GM13977 (cell line): ENCODE measurements at regions not wholly inside any gene's neighbourhood (a gene's known extent, or its start where the extent isn't known, plus 50 kb on each side); places are given as distances from the start of the nearest gene placed in this dataset.

Experiments used
- DNase-seq: peaks from one replicate; pipeline ENCODE4 v3.0.0; 2012; ENCODE audit warnings: low spot score
- in situ Hi-C: fragments of 300-500 bp; cut with MboI; formaldehyde crosslinking; loops from one replicate; pipeline ENCODE4 v1.12.0; 2022; ENCODE audit warnings: low sequenced_read_pairs, low pct_unique_long_range_greater_than_20kb, mixed read lengths, inconsistent platforms; ENCODE audit not compliant: unreplicated experiment
- TF ChIP-seq, protein P1 (sequence below): IDR thresholded peaks from 2 replicates; pipeline ENCODE4 v1.5.1; 2012; ENCODE audit warnings: mild to moderate bottlenecking, control low read depth; ENCODE audit not compliant: insufficient read depth; ENCODE audit errors: extremely low read depth, missing control alignments

DNA sequence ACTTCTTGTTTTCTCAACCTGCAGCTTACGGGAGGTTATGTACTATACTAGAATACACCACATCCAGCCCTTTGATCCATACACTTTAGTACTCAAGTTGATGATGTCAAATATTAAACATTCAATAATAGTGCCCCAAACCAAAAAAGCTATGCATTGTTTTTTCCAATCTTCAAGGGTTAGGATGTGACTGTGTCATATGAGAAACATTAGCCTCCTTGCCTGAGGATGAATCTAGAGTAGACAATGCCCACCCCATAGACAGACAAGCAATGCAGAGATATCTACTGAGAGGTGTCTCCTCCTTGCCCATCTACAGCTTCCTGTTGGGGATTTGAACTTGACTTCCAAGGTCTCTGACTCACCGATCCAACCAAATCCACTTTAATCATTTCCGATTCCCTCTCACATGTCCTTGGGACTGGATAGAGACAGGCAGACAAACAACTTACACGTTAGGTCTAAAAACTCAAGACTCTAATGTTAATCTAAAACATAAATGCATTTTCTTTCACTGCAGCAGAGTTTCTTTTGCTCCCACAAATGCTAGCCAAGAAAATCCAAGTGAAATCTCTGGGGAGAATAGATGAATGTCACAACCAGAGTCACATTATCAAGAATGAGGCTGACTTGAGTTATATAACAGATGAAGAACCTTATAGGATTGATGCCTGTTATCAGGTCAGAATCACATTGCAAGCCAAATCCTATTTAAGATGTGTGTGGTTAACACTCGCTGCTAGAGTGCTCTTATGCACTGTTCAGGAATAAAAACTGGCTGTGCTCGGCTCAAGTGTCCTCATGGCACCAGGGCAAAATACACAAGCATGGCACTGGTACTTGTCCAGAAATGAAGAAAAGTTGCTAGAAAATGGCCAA lies 75.5 kb upstream of the TNFAIP3 start:
- no peak for DNase-seq
- TF ChIP-seq, protein P1, sequence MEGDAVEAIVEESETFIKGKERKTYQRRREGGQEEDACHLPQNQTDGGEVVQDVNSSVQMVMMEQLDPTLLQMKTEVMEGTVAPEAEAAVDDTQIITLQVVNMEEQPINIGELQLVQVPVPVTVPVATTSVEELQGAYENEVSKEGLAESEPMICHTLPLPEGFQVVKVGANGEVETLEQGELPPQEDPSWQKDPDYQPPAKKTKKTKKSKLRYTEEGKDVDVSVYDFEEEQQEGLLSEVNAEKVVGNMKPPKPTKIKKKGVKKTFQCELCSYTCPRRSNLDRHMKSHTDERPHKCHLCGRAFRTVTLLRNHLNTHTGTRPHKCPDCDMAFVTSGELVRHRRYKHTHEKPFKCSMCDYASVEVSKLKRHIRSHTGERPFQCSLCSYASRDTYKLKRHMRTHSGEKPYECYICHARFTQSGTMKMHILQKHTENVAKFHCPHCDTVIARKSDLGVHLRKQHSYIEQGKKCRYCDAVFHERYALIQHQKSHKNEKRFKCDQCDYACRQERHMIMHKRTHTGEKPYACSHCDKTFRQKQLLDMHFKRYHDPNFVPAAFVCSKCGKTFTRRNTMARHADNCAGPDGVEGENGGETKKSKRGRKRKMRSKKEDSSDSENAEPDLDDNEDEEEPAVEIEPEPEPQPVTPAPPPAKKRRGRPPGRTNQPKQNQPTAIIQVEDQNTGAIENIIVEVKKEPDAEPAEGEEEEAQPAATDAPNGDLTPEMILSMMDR = no peak
- in situ Hi-C loops = no loop called here

DNA sequence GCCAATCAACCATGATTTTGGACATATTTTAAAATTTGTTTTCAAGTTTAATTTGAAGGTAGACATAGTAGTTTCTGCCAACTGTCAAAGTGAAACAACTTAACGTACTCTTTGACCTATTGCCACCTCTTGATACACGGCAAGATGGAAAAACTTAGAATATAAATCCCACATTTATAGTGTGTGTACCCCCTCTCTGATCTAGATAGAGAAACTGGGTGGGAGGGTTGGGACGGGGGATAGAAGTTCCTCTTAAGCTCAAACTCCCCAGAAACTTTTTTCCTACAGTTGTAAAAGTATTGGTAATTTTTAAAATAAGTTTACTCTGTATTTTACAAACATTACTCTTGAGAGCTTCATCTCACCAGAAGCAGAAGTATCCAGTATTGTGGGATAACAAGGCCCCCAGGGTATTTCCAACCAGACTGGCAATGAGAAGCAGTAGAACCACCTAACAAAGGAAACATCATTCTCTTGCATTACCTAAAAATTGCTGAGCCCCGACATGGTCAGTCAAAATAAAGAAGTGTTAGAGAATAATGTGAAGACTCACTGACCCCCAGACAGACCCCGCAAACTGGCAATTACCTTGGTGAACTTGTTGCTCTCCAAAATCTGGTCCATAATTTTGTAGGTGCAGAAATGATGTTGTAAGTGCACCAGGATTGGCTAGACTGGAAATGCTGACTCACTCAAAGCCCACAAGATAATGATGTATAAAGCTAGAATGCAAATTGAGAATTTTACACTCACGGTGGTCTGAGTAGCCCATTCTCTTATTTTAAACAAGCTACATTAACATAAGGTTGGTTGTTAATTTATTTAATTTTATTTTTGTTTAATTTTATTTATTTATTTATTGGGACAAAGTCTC lies 74.7 kb upstream of the TNFAIP3 start:
- TF ChIP-seq, protein P1 = no peak
- DNase-seq = no peak
- in situ Hi-C loops = no loop called here

DNA sequence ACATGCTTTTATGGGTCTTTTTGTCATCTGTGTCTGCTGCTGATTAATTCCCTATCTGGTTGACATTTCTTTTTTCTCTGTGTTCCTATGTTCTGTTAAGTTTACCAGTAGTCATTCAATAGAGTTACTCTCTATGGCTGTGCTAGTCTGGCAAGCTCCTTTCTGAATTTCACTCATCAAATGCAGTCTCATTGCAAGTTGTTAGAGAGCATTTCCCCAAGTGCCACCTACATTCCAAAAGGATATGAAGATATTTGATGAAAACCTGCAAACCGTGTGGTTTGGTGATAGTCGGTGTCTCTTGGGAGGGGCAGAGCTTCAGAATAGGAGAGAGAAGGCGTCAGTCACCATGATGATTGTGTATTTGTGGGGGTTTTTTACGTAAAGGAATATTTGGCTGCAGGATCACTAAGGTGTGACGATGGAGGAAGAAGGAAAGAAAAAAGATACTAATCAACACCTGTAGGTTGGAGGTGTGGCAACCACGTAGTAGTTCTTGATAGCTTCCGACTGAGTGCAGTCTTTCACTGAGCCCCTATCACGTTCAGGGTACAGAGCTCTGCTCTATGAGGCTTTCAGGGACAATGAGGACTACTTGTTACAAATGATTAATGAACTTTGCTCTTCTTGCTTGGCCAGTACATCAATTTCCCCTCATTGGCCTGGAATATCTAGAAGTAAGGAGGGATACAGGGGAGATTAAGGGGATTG lies 73.1 kb upstream of the TNFAIP3 start:
- in situ Hi-C loops = no loop called here
- DNase-seq = no peak
- TF ChIP-seq, protein P1 = no peak

DNA sequence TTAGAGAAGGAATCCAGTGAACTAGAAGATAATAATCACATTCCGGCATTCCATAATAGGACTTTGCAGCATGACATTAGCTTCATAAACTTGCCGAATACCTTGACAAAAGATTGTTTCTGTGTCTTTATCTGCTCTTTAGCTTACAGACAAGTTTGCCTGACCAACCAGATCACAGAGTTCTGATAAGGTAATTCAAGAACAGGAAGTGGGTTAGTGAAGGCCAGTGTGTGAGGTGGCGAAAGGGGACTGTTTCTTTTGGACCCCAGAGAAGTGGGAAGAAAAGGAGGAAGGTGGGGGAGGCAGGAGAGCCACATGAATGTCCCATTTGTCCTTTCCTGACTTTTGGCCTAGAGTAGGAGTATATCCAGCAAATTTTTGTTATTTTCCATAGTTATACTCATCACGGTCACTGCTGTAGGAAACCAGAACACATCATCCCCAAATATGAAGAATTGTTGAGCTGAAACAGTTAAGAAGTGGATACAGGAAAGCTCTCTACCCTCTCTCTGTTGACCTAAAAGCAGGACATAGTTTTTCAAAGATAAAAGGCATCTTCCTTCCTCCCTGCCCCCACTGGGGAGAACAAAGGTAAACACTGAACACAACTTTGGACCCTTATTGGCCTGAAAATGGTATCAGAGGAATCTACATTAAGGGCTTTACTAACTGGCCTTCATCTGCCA lies 72.4 kb upstream of the TNFAIP3 start:
- in situ Hi-C loops = no loop called here
- no peak for DNase-seq
- TF ChIP-seq, protein P1 = no peak

DNA sequence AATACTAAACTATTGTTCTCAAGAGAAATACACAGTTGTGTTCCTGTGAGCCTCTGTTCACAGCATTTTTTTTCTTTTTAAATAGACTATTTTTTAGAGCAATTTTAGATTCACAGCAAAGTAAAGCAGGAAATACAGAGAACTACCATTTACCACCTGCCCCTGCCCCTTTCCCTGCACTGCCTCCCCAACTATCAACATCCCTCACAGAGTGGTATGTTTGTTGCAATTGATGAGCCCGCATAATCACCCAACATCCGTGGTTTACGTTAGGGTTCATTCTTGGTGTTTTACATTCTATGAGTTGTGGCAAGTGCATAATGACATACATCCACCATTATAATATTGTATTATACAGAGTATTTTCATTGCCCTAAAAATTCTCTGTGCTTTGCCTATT lies 71.6 kb upstream of the TNFAIP3 start:
- DNase-seq = no peak
- in situ Hi-C loops = no loop called here
- TF ChIP-seq, protein P1 = no peak

DNA sequence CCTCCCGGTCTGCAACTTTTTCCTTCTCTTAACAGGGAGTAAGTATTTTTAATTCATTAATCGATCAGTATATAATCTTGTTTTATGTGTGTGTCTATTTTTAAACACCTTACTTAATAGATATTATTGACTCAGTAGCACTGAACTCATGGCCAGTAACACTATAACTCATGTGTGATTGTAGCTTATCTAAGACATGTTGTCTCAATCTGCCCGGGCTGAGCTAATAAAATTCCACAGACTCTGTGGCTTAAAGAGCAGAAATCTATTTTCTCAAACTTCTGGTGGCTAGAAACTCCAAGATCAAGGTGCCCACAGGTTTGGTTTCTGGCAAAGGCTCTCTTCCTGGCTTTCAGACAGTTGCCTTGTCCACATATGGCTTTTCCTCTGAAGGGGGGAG lies 68.8 kb upstream of the TNFAIP3 start:
- DNase-seq = no peak
- TF ChIP-seq, protein P1 = no peak
- in situ Hi-C loops = no loop called here
